DMS 273 (cell line): ENCODE measurements at regions not wholly inside any gene's neighbourhood (a gene's known extent, or its start where the extent isn't known, plus 50 kb on each side); places are given as distances from the start of the nearest gene placed in this dataset.

ENCODE experiments used
- DNase-seq: peaks from one replicate; lab custom pipeline; 2025; ENCODE audit not compliant: unreplicated experiment; lab: John Stamatoyannopoulos, UW

- peak; percentile 4 for DNase-seq
Observed at GRCh38 chr12:32043928-32044549, 62.6 kb upstream of the BICD1 start.

GRCh38 chr12:32047357-32048212 is 59.1 kb upstream of the BICD1 start:
- DNase-seq: no peak

GRCh38 chr12:32048791-32049190 is 57.9 kb upstream of the BICD1 start:
- DNase-seq: no peak

DNA sequence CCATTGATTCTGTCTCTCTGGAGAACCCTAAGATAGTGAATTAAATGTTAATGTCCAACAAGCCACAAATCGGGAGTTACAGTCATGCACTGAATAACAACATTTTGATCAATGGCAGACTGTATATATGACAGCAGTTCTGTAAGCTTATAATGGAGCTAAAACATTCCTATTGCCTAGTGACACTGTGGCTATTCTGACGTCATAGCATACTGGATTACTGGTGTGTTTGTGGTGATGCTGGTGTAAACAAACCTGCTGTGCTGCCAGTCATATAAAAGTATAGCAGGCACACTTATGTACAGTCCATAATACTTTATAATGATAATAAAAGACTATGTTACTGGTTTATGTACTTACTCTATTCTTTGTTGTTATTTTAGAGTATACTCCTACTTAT is 56.7 kb upstream of the BICD1 start:
- DNase-seq: no peak

DNA sequence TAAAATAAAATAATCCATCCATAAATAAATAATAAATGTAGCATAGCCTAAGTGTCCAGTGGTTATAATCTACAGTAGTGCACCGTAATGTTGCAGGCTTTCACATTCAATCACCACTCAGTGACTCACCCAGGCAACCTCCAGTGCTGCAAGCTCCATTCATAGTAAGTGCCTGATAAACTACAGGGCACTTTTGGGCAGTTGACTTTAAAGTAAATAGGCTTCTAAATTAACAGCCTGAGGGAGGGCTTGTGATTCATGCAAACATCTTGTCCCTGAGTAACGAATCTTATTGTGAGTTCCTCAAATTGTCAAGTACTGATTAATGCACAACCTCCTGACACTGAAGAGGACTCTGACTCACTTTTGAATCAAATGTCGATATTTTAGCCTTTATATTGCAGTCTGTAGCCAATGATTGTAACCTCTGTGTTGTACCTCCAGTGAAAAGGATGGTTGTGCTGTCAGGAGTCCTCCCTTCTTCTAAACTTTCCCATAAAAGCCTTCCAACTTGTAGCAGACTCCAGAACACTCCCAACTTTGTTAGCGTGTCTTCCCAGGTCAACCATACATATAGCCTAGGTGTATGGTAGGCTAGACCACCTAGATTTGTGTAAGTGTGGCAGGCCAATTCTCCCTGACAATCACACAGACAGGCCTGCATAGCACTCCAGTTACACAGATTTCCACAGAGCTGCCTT is 55.0 kb upstream of the BICD1 start:
- no peak for DNase-seq

DNA sequence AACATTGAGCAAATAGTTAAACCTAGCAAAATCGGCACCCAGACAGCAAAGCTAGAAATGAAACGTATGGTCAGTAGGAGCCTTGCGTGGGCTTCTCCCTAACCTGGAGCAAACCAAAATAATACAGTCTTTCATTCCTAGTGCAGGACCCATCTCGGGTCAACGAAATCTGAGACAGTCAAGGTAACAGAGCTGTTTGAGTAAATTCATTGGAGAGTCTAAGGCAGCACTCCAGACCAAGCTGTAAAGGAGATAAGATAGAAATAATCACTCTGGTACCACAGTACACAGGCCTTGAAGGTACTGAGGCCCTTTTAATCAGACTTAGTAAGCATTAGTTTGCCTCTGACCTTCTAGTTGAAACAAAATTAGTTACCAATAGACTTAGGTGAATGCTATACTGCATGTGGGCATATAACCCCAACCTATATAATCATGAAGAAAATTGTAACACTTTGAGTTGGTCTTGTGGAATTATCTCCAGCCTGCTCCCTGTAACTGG is 54.4 kb upstream of the BICD1 start:
- DNase-seq: peak; percentile 23

GRCh38 chr12:32053881-32054624 is 52.6 kb upstream of the BICD1 start:
- no peak for DNase-seq
